ENCODE measurements at regions not wholly inside any gene's neighbourhood (a gene's known extent, or its start where the extent isn't known, plus 50 kb on each side); places are given as distances from the start of the nearest gene placed in this dataset.

- TF ChIP-seq ETS1 (conservative IDR thresholded peaks at IDR 0.05; ENCODE audit: control insufficient read depth, low read depth, low read length) (no peak), SRSF7 (optimal IDR thresholded peaks at IDR 0.05; ENCODE audit: low read depth, low read length) (no peak), ZNF311 (CRISPR knock-in tag; IDR thresholded peaks at IDR 0.05) (no peak), KLF16 (IDR thresholded peaks at IDR 0.05) (no peak), HDAC2 (IDR thresholded peaks at IDR 0.05) (no peak), MAZ (CRISPR knock-in tag; conservative IDR thresholded peaks at IDR 0.05 in 1 of 2, IDR thresholded peaks at IDR 0.05 in 1 of 2) (no peak), ZNF124 (CRISPR knock-in tag; IDR thresholded peaks at IDR 0.05) (no peak), SMARCB1 (IDR thresholded peaks at IDR 0.05; ENCODE audit: insufficient read length, low read depth) (no peak), ZNF24 (IDR thresholded peaks at IDR 0.05) (no peak), MYC (IDR thresholded peaks at IDR 0.05; ENCODE audit: low read depth, low read length) (no peak), MYC (CRISPR knock-in tag; IDR thresholded peaks at IDR 0.05; ENCODE audit: borderline replicate concordance, low read depth) (no peak), KAT2B (IDR thresholded peaks at IDR 0.05; ENCODE audit: low read depth, low read length) (no peak), CBX5 (IDR thresholded peaks at IDR 0.05; ENCODE audit: borderline replicate concordance, low read depth) (no peak), HNRNPK (IDR thresholded peaks at IDR 0.05; ENCODE audit: low read depth, low read length, poor library complexity, severe bottlenecking) (no peak), CEBPB (tag; IDR thresholded peaks at IDR 0.05) (no peak)
Measured at GRCh38 chr2:139469985-139470384, 689.8 kb upstream of the NXPH2 start.
